ENCODE measurements at regions not wholly inside any gene's neighbourhood (a gene's known extent, or its start where the extent isn't known, plus 50 kb on each side); places are given as distances from the start of the nearest gene placed in this dataset.

GRCh38 chr2:5995832-5996231 lies 303.6 kb downstream of the SOX11 start:
- TF ChIP-seq ZFX (IDR thresholded peaks at IDR 0.05; ENCODE audit: borderline replicate concordance): no peak
- TF ChIP-seq, protein P1, sequence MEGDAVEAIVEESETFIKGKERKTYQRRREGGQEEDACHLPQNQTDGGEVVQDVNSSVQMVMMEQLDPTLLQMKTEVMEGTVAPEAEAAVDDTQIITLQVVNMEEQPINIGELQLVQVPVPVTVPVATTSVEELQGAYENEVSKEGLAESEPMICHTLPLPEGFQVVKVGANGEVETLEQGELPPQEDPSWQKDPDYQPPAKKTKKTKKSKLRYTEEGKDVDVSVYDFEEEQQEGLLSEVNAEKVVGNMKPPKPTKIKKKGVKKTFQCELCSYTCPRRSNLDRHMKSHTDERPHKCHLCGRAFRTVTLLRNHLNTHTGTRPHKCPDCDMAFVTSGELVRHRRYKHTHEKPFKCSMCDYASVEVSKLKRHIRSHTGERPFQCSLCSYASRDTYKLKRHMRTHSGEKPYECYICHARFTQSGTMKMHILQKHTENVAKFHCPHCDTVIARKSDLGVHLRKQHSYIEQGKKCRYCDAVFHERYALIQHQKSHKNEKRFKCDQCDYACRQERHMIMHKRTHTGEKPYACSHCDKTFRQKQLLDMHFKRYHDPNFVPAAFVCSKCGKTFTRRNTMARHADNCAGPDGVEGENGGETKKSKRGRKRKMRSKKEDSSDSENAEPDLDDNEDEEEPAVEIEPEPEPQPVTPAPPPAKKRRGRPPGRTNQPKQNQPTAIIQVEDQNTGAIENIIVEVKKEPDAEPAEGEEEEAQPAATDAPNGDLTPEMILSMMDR (IDR thresholded peaks at IDR 0.05): no peak

Measured in 22Rv1 (cell line).